ENCODE measurements at regions not wholly inside any gene's neighbourhood (a gene's known extent, or its start where the extent isn't known, plus 50 kb on each side); places are given as distances from the start of the nearest gene placed in this dataset.

DNA sequence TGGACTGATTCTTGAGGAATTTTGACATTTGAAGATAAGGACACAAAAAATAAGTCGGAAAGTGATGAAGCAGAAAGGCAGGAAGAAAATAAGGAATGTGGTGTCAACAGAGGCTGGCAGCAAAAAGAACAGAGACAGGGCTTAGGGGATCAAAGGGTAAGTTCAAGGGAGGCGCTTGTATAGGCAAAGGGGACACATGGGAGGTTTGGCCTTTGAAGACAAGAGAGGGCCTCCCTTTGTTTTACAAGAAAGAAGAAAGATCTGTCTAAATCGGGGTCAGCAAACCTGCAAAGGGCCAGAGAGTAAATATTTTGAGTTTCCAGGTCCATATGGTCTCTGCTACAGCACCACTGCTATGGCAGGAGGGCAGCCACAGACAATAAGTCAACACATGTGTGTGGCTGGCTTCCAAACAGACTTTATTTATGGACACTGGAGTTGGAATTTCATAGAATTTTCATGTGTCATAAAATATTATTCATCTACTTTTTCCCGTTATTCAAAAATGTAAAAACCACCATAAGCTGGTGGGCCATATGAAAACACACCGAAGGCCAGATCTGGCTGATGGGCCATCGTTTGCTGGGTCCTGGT lies 112.0 kb upstream of the FBXL7 start:
- in situ Hi-C loops (cut with HindIII; ENCODE audit: low pct_ligation_motif_present, low sequenced_read_pairs): no loop called here
- Histone ChIP-seq H3K4me3 (ENCODE audit: low read depth, low read length) (no peak overlapping the region), H3K36me3 (replicated peaks) (no peaks in the 10 kb centered on the region), H3K27ac (no peak overlapping the region), H3K27me3 (replicated peaks) (no peaks in the 10 kb centered on the region)
- TF ChIP-seq, protein P1, sequence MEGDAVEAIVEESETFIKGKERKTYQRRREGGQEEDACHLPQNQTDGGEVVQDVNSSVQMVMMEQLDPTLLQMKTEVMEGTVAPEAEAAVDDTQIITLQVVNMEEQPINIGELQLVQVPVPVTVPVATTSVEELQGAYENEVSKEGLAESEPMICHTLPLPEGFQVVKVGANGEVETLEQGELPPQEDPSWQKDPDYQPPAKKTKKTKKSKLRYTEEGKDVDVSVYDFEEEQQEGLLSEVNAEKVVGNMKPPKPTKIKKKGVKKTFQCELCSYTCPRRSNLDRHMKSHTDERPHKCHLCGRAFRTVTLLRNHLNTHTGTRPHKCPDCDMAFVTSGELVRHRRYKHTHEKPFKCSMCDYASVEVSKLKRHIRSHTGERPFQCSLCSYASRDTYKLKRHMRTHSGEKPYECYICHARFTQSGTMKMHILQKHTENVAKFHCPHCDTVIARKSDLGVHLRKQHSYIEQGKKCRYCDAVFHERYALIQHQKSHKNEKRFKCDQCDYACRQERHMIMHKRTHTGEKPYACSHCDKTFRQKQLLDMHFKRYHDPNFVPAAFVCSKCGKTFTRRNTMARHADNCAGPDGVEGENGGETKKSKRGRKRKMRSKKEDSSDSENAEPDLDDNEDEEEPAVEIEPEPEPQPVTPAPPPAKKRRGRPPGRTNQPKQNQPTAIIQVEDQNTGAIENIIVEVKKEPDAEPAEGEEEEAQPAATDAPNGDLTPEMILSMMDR (IDR thresholded peaks at IDR 0.05; ENCODE audit: low read depth, low read length, missing control alignments): no peak
- no peak for DNase-seq

DNA sequence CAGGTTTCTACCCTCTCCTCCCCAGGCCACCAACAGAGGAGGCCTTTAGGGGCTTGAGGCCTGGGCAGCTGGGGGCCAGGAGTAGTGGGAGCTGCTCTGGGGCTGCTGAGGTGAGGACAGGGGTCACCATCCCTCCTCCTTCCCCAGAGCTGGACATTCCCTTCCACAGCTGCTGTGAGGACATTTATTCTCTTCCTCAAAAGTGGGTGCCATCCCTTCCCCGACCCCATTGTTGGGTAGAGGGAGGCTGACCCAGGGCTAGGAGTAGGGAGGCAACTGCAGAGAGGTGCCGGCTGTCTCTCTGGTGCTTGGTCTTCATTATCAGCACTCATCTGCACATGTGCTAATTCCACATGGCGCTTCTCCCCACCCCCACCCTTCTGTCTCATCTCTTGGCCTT lies 113.9 kb upstream of the FBXL7 start:
- Histone ChIP-seq H3K4me3 (ENCODE audit: low read depth, low read length) (no peak overlapping the region), H3K27ac (no peak overlapping the region), H3K36me3 (replicated peaks) (no peaks in the 10 kb centered on the region), H3K27me3 (replicated peaks) (no peaks in the 10 kb centered on the region)
- in situ Hi-C loops (cut with HindIII; ENCODE audit: low pct_ligation_motif_present, low sequenced_read_pairs): no loop called here
- TF ChIP-seq, protein P1 (IDR thresholded peaks at IDR 0.05; ENCODE audit: low read depth, low read length, missing control alignments): no peak
- DNase-seq: no peak

GRCh38 chr5:15385553-15385952 lies 114.4 kb upstream of the FBXL7 start:
- no peak overlapping the region for H3K4me3 ChIP-seq (ENCODE audit: low read depth, low read length)
- in situ Hi-C loops (cut with HindIII; ENCODE audit: low pct_ligation_motif_present, low sequenced_read_pairs): no loop called here
- no peak for DNase-seq
- TF ChIP-seq, protein P1 (IDR thresholded peaks at IDR 0.05; ENCODE audit: low read depth, low read length, missing control alignments): no peak
- H3K36me3 ChIP-seq (replicated peaks): no peaks in the 10 kb centered on the region
- no peaks in the 10 kb centered on the region for H3K27me3 ChIP-seq (replicated peaks)
- no peak overlapping the region for H3K27ac ChIP-seq

DNA sequence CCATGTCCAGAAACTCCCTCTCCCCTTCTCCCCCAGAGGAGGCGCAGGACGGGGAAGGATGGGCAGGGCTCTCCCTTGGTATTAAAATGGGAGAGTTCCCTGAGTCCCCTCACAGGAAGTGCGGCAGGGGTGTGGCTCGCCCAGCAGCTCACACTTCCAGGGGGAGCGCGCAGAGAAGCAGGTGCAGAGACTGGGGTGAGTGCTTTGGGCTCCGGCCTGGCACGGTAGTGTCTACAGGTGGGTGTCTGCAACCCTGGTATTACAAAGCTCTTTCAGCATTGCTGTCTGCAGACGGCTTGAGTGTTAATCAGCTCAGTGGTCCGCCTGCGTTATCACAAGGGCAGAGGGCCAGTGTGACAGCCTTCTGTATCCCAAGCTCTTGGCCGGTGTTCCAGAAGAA lies 114.9 kb upstream of the FBXL7 start:
- TF ChIP-seq, protein P1 (IDR thresholded peaks at IDR 0.05; ENCODE audit: low read depth, low read length, missing control alignments): no peak
- H3K4me3 ChIP-seq (ENCODE audit: low read depth, low read length): no peak overlapping the region
- no peak overlapping the region for H3K27ac ChIP-seq
- in situ Hi-C loops (cut with HindIII; ENCODE audit: low pct_ligation_motif_present, low sequenced_read_pairs): no loop called here
- no peaks in the 10 kb centered on the region for H3K27me3 ChIP-seq (replicated peaks)
- DNase-seq: no peak
- no peaks in the 10 kb centered on the region for H3K36me3 ChIP-seq (replicated peaks)

GRCh38 chr5:15384581-15384980 lies 115.4 kb upstream of the FBXL7 start:
- no peak for DNase-seq
- no peaks in the 10 kb centered on the region for H3K36me3 ChIP-seq (replicated peaks)
- no peak overlapping the region for H3K27ac ChIP-seq
- no peak overlapping the region for H3K4me3 ChIP-seq (ENCODE audit: low read depth, low read length)
- in situ Hi-C loops (cut with HindIII; ENCODE audit: low pct_ligation_motif_present, low sequenced_read_pairs): no loop called here
- no peaks in the 10 kb centered on the region for H3K27me3 ChIP-seq (replicated peaks)
- TF ChIP-seq, protein P1 (IDR thresholded peaks at IDR 0.05; ENCODE audit: low read depth, low read length, missing control alignments): no peak

- TF ChIP-seq, protein P1 (IDR thresholded peaks at IDR 0.05; ENCODE audit: low read depth, low read length, missing control alignments): no peak
- DNase-seq: no peak
- H3K27ac ChIP-seq: no peak overlapping the region
These were observed 115.8 kb upstream of the FBXL7 start for GRCh38 chr5:15384176-15384575.

More at GRCh38 chr5:15384176-15384575, 115.8 kb upstream of the FBXL7 start:
- no peak overlapping the region for H3K4me3 ChIP-seq (ENCODE audit: low read depth, low read length)
- H3K36me3 ChIP-seq (replicated peaks): no peaks in the 10 kb centered on the region
- no peaks in the 10 kb centered on the region for H3K27me3 ChIP-seq (replicated peaks)
- in situ Hi-C loops (cut with HindIII; ENCODE audit: low pct_ligation_motif_present, low sequenced_read_pairs): no loop called here

All from brain microvascular endothelial cell (primary cell).